HG03039 (cell line): ENCODE measurements at regions not wholly inside any gene's neighbourhood (a gene's known extent, or its start where the extent isn't known, plus 50 kb on each side); places are given as distances from the start of the nearest gene placed in this dataset.

Source experiments
- ATAC-seq: cut with Tn5 transposase; IDR thresholded peaks from one replicate; pipeline ENCODE4 v1.9.1; 2021; ENCODE audit warnings: mild to moderate bottlenecking, moderate library complexity; ENCODE audit not compliant: unreplicated experiment

DNA sequence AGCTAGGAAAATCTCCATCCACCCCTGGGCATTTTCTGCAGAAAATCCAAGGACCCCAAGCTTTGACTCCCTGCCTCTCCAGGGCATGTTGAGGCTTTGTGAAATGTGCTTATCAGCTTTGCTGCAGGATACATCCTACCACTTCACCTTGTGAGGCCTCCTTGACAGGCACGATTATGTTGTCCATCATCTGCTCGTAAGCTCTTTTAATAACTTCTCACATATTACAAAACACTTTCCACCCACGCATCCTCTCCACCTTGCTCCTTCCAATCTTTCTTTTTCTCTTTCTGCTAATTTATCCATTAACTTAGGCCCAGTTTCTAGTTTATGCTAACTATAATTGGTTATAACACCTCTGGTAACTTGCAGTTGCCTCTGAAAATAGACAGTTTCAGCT, 147.0 kb upstream of the MTNR1B start:
- no peak for ATAC-seq

GRCh38 chr11:92826136-92826535, 143.3 kb upstream of the MTNR1B start:
- ATAC-seq: no peak

DNA sequence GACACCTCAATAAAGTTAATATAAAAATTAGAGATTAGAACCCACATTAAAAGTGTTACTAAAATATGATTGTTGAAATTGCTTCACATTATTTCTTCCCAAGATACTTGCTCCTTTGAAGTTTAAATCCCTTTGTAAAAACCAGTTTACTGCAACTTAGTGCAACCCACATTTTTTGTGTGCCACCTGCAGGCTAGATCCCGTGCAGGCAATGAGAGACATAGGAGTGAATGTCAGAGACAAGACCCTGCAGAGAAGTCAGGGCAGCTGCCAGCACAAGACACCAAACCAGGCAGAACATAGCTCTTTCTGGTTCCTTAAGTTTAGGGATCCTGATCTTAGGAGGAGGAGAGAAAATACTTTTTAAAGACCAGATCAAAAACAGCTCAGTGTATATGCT, 142.8 kb upstream of the MTNR1B start:
- no peak for ATAC-seq

GRCh38 chr11:92827132-92827531, 142.3 kb upstream of the MTNR1B start:
- no peak for ATAC-seq

- ATAC-seq: no peak
These were observed 140.9 kb upstream of the MTNR1B start for GRCh38 chr11:92828556-92828955.

DNA sequence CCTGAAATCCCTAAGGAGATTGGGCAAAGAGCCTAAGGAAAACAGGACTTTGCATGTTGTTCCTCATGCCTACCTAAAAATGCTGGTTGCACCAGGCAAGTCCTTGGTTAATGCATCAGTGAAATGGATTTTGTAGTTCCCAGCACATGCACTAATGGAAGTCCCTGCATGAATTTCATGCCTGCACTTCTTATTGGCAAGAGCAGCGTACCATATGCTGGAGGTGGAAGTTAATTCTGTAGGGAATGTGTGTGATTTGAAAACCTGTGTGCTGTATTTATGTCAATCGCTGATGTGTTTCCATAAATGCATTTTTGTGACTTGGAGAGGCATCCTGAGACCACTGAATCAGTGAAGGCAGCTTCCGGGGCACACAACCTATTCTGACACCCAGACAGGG, 140.3 kb upstream of the MTNR1B start:
- no peak for ATAC-seq

DNA sequence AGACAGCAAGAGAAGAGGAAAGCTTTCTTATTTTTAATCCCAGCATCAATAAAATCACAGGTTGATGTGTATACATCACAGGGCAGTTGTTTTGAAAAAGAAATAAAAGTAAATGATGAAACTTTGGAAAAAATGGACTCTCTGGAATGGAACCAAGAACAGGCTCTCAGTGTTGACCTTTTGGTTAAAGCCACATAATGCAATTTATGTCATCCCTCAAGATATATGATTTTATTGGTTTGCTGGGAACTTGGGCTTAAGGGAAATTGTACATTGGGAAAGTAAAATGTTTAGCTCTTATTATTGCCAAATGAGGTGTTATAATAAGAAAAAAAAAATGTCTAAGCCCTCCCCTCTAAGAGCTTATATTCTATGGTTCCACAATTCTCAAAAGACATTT, 139.8 kb upstream of the MTNR1B start:
- no peak for ATAC-seq

GRCh38 chr11:92830377-92831155, 138.9 kb upstream of the MTNR1B start:
- ATAC-seq: no peak

GRCh38 chr11:92834296-92835020, 135.0 kb upstream of the MTNR1B start:
- ATAC-seq: no peak

- ATAC-seq: no peak
These were observed 131.9 kb upstream of the MTNR1B start for GRCh38 chr11:92837595-92837994.

DNA sequence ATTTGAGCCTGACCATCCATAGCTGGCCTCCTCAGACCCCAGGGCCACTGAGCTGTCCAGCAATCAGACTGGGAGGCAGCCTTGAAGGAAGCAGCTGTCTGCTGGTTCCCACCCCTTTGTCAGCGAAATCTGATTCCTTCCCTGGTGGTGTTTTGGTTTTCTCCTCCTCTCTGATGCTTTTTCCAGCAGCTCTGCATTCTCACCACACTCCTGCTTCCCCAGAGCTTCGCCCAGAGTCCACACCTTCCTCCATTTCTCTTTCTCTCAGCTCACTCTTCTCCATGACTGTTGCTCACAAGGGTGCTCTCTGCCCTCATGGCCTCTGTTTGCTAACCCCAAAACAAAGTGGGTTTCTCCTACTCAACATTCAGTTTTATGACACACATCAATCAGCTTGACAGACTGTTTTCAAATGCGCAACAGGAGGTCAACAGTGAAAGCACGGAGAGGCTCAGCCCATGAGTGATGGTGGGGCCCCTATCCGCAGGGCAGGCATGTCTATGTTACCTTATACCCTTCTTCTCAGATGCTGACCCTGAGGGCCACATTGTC, 130.6 kb upstream of the MTNR1B start:
- no peak for ATAC-seq

GRCh38 chr11:92839450-92839849, 130.0 kb upstream of the MTNR1B start:
- no peak for ATAC-seq

DNA sequence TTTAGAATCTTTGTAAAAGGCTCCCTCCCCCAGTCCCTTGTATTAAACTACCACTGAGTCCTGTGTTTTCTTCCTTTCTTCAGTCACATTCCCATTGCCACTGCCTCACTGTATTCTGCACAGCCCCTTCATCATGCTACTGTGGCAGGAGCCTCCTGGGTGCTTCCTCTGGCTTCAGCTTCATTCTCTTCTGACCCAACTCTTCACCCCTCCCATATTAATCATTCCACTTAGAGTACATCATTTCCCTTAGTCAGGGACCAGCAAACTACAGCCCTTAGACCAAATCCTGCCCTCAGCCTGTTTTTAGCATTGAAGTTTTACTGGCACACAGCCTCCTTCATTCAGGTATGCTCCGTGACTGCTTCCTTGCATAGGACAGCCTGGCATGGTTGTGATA, 127.7 kb upstream of the MTNR1B start:
- no peak for ATAC-seq

DNA sequence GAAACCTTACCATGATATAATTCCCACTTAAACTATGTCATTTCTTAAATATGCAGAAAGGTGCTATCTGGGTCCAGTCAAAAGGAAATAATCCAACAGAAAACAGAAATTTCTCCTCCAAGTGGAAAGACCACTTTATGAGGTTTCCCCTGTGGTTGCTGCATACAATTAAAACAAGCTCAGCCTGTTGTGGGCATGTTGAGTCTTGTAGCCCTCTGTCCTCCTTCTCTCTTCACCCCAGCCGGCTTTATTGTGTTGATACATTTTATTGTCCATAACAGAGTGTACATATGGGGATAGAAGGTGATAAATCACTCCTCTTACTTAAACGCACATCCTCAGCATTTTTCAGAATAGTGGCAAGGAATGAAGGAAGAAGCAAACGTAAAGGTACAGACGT, 126.0 kb upstream of the MTNR1B start:
- ATAC-seq: no peak

DNA sequence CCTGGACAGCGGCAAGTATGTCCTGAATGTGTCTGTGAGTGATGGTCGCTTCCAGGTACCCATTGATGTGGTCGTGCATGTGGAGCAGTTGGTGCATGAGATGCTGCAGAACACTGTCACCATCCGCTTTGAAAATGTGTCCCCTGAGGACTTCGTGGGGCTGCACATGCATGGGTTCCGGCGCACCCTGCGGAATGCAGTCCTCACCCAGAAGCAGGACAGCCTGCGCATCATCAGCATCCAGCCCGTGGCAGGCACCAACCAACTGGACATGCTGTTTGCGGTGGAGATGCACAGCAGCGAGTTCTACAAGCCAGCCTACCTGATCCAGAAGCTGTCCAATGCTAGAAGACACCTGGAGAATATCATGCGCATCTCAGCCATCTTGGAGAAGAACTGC, 125.3 kb upstream of the MTNR1B start:
- ATAC-seq: no peak

DNA sequence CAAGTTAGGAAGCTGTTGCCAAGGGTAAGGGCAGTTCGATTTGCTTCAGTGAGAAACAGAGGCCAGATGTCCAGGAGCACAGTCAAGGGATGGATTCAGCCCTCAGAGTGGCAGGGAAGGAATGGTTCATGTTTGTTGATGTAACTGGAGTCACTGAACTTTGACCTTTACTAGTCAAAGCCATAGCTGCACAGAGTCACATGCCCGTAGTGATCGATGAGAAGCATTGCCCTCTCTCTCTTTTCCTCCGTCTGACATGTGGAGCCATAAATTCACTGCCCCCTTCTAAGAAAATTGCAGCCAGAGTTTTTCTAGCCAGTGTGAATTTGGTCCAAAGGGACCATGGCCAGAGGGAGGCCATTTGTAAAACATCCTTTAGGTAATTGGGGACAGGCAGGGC, 124.1 kb upstream of the MTNR1B start:
- no peak for ATAC-seq

DNA sequence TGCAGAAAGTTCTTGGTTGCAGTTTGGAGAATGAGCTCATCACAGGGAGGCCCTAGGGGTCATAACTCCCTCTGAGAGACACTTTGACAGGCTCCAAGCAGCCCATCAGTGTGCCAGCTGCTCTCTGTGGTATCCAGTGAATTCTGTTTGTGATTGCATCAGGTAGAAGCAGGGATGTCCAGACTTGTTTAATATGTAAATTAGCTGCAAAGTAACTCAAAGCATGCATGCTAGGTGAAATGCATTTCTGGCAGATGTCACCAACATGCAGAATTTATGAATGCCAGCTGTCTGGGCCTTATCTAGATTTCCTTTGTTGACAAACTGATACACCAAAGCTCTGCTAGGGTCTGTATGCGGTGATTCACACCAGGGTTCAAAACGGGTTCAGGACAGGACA, 123.6 kb upstream of the MTNR1B start:
- no peak for ATAC-seq

- ATAC-seq: no peak
These were observed 122.8 kb upstream of the MTNR1B start for GRCh38 chr11:92846491-92847125.

DNA sequence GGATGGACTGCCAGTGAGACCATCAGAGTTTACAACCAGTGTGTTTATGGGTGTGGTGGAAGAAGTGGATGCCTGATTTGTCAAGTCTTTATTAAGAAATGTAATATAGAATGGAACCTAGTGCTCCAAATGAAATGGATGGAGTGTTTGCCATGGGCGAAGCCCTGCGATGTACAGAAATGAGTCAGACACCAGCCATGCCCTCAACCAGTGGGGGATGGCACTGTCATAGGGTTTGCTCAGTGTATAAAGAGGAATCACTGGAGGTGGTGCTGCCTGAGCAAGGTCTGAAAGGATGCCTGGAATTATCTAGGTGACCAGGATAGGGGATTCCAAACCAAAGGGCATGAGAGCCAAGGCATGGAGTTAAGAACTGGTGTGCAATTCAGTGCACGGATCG, 120.9 kb upstream of the MTNR1B start:
- no peak for ATAC-seq

GRCh38 chr11:92850296-92850826, 119.1 kb upstream of the MTNR1B start:
- no peak for ATAC-seq

DNA sequence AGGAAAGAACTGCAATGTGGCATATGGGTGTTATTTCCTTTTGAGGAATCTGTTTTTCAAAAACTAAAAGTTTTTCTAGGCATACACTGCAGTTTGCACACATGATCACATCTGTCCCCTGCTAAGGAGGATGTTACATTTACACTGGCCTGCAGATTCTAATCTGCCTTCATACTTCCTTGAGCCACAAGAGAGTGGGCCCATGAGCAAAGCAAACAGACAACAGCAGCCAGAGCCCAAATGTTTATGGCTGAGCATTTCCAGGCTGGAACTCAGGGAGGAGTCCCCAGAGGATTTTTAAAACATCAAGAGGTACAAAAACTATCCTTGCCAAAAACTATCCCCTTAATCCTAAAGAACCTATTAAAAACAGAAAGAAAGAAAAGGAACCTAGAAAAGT, 117.2 kb upstream of the MTNR1B start:
- no peak for ATAC-seq

- no peak for ATAC-seq
These were observed 116.5 kb upstream of the MTNR1B start for GRCh38 chr11:92852946-92853345.
